Left renal cortex interstitium (tissue), 4 donors: ENCODE measurements at regions not wholly inside any gene's neighbourhood (a gene's known extent, or its start where the extent isn't known, plus 50 kb on each side); places are given as distances from the start of the nearest gene placed in this dataset.
A peak's percentile ranks its signal among the peaks of the same experiment; 100 is the strongest.
"Not testable (repeated sequence)": the region's sequence is repeated elsewhere in the genome, so short reads cannot be mapped to it uniquely, and the experiment has no call there.

Source experiments
- DNase-seq, 4 donors: peaks; one replicate each; pipeline ENCODE4 v3.0.0-alpha.2; 2013; ENCODE audit warnings: low read depth in 4 of 4, low spot score in 2 of 4, missing footprints in 1 of 4

DNA sequence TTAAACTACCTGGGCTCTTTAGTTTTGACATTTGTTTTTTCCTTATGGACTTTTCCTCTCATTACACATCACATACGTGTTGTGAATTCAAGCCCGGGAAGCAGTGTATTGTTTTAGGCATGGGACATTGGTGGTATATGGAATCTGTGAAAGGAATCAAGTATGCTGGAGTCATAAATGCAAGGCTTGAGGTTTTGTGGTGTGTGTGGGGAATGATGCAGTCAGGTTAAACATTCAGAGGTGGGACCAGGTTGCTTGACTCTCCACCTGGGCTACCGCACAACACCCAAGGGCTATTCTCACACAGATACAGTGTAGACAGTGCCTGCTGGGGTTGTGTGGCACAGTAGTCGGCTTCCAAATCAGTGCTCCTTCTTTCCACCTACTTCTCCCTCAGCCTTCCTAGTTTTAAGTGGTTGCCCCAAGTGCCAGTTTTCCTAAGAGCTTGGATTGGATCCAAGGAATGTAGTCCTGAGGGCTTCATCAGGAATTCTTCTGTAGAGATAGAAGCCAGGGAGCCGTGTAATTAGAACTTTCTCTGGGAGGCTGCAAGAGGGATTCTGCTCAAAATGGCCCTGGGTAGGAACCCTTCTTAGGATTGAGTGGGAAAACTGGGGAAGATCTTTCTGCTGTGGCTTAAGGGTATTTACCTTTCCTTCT lies 243.7 kb downstream of the C12orf75 start:
- no peak for DNase-seq

DNA sequence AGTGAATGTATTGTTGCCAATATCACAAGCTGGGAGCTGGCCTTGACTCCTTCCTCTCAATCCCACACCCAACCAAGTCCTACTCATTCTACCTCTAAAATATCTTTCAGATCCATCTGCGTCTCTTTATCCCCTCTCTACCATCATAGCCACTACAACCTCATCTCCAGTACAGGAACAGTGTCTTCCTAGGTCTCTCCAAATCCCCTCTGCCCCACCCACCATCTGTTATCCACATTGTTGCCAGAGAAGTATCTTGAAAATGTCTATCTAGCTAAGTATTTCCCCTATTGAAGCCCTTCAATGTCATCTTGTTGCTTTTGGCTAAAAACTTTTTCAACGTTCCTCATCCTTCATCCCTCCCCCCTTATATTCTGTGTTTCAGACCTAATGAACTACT lies 244.7 kb downstream of the C12orf75 start:
- no peak for DNase-seq

DNA sequence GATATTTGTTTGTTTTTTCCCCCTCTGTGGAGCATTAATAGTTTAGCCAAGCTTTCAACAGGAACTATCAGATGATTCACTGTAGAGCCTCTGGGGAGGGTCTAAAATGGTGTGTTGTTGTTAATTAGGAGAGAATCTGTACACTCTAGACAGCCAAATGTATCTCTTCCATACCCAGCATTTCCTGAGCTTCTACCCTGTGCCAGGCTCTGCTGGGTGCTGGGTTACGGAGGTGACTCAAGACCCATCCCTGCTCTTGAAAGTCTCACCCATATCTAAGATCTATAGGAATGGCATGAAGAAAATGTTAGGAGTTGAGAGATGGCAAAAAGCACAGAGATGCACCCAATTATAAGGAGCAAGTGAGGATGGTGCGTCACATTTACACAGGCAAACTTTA lies 245.8 kb downstream of the C12orf75 start:
- no peak for DNase-seq

- peak in 1 of 4 donors; percentile 25 for DNase-seq
These were observed 250.4 kb downstream of the C12orf75 start for GRCh38 chr12:105580821-105581352.

DNA sequence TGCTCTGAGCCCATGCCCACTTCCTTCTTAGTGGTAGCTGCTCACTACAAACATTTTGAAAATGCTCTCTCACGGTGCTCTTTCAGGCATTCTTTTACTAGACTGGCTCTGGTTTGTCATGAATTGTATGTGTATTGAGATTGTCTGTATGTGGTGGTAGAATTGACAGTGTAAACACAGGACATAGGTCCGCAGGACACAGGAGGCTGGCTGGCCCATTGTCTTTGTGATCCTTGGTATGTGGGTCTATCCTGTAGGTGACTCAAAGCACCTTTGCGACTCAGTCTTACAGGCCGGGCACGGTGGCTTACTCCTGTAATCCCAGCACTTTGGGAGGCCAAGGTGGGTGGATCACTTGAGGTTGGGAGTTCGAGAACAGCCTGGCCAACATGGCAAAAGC lies 250.9 kb downstream of the C12orf75 start:
- no peak for DNase-seq

- DNase-seq, result no peak
These were observed 254.6 kb downstream of the C12orf75 start for GRCh38 chr12:105585107-105585506.

DNA sequence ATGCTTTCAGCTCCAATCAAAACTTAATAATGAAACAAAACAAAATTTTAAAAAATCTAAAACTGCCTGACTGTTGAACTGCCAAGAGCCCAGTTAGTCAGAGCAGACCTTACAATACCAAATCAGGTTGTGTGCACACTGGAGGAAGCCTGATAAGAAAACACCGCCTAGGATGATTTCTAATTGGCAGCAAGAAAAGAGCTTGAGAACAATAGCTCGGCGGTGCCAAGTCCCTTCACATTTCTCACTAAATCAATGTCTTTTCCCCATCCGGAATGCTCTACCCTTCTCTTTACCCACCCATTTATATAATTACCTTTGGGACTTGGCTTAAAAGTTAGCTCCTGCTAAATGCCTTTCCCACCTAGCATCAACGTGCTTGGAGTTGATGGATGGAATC lies 256.7 kb downstream of the C12orf75 start:
- no peak for DNase-seq

DNA sequence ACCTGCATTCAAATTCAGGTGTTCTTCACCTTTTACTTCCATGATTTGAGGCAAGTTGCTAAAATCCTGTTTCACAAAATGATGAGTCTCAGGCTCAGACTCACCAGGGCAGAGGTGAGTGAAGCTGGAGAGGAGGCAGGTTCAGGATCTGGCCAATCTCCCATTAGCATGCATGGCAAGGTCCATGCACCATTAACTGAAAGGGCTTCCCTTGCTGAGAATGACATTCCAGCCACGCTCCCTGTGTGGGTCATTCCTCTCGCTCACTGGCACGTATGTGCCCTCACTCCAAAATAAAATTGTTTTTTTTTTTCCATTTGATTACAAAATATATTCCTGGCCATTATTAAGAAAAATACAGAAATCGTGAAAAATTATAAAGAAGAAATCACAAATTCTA lies 257.6 kb downstream of the C12orf75 start:
- DNase-seq, result peak in 1 of 4 donors; percentile 38

- DNase-seq, result no peak
These were observed 260.1 kb downstream of the C12orf75 start for GRCh38 chr12:105590571-105590970.

GRCh38 chr12:105595440-105595839 lies 264.9 kb downstream of the C12orf75 start:
- no peak for DNase-seq

DNA sequence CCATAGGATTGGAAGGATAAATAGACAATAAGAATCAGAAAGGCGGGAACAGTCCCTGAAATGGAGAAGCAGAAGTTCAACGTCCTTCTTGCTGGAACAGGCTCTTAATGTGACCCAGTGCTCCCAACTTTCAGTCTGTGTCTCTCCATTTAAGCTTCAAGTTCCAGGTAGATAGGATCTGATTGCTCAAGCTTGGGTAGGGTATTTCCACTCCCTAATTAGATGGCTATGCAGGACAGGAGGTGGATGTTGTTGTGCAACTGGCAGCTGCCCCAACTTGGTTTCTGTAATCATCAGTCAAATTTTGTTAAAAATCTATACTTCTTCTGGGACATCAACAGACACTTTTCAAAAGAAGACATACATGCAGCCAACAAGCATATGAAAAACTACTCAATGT lies 266.2 kb downstream of the C12orf75 start:
- DNase-seq, result no peak

DNA sequence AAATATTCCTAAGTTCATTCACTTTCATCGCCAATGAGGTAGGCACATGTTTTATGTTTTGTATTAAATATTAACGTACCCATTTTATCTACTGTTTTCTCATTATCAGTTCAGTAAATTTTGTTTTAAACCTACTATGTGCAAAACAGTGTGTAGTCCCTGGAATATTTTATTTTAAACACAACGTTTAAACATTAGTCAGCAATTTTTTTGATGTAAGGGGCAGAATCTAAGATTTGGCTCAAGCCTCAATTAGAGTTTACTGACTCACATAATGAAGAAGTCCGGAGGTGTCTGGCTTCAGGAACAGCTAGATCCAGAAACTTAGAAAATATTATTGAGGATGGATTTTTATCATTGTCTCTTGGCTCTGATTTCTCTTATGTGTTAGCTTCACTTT lies 267.5 kb downstream of the C12orf75 start:
- no peak for DNase-seq

GRCh38 chr12:105600911-105601545 lies 270.5 kb downstream of the C12orf75 start:
- DNase-seq, result no peak

- DNase-seq, result not testable (repeated sequence)
These were observed 271.8 kb downstream of the C12orf75 start for GRCh38 chr12:105602312-105602711.

DNA sequence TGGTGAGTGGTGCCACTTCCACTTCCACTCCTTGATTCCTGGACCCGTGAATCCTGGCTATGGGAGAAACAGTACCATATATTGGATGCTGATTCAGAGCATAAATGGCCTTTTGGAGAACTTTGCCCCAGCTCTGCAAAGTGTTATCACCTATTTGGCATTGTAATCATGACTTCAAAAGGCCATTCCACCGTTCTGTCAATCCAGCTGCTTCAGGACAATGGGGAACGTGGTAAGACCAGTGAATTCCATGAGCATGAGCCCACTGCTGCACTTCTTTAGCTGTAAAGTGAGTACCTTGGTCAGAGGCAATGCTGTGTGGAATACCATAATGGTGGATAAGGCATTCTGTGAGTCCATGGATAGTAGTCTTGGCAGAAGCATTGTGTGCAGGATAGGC lies 273.8 kb downstream of the C12orf75 start:
- not testable (repeated sequence) for DNase-seq

DNA sequence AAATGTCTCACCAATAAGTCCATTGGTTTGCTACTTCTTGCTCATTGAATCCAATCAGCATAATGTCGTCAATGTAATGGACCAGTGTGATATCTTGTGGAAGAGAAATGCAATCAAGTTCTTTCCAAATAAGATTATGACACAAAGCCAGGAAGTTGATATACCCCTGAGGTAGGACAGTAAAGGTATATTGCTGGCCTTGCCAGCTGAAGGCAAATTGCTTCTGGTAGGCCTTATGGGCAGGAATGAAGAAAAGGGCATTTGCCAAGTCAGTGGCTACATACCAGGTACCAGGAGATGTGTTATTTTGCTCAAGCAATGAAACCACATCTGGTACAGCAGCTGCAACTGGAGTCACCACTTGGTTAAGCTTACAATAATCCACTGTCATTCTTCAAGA lies 276.1 kb downstream of the C12orf75 start:
- DNase-seq, result not testable (repeated sequence)

- not testable (repeated sequence) for DNase-seq
These were observed 278.5 kb downstream of the C12orf75 start for GRCh38 chr12:105609001-105609400.

- no peak for DNase-seq
These were observed 280.0 kb downstream of the C12orf75 start for GRCh38 chr12:105610459-105610858.

GRCh38 chr12:105611340-105611739 lies 280.8 kb downstream of the C12orf75 start:
- no peak for DNase-seq

DNA sequence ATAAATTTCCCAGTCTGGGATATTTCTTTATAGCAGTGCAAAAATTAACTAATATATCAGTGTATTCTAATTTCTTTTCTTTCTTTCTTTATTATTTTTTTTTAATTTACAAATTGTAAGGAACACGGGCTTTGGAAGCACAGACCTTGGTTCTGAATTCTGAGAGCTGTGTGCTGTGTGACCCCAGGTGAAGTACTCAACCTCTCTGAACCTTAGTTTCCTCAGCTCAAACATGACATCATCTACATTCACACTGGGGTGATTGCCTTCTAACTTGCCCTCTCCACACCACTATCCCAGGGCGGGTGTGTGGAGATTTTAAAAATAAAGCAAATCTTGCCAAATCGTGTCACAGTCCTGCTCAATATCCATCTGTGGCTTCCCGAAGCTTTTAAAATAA lies 282.8 kb downstream of the C12orf75 start:
- DNase-seq, result no peak

- no peak for DNase-seq
These were observed 283.4 kb downstream of the C12orf75 start for GRCh38 chr12:105613887-105614286.

- no peak for DNase-seq
These were observed 286.6 kb downstream of the C12orf75 start for GRCh38 chr12:105616971-105617540.
